H9 (cell line): ENCODE measurements at regions not wholly inside any gene's neighbourhood (a gene's known extent, or its start where the extent isn't known, plus 50 kb on each side); places are given as distances from the start of the nearest gene placed in this dataset.

Experiments
- DNase-seq: peaks from one replicate; pipeline ENCODE4 v3.0.0-alpha.2; 2017
- H2AFZ ChIP-seq: one replicate; pipeline ENCODE4 v1.6.1; 2013; ENCODE audit warnings: mild to moderate bottlenecking, low read length, control low read depth, moderate library complexity
- H2AK5ac ChIP-seq: 2 replicates; pipeline ENCODE4 v1.6.1; 2013; ENCODE audit warnings: low read length, control low read depth, mixed read lengths; ENCODE audit not compliant: insufficient read length
- H2BK120ac ChIP-seq: one replicate; pipeline ENCODE4 v1.6.1; 2013; ENCODE audit warnings: low read depth, mild to moderate bottlenecking, low read length, control low read depth, inconsistent platforms; ENCODE audit not compliant: poor library complexity, severe bottlenecking
- H2BK12ac ChIP-seq: 2 replicates; pipeline ENCODE4 v1.6.1; 2013; ENCODE audit warnings: low read length, control low read depth, mixed read lengths, low read depth; ENCODE audit not compliant: insufficient read length
- H2BK15ac ChIP-seq: 2 replicates; pipeline ENCODE4 v1.6.1; 2013; ENCODE audit warnings: low read depth, low read length, control low read depth
- H2BK20ac ChIP-seq: one replicate; pipeline ENCODE4 v1.6.1; 2013; ENCODE audit warnings: low read depth, mild to moderate bottlenecking, low read length, control low read depth, inconsistent platforms; ENCODE audit not compliant: poor library complexity, severe bottlenecking
- H2BK5ac ChIP-seq: 2 replicates; pipeline ENCODE4 v1.6.1; 2013; ENCODE audit warnings: low read length, control low read depth, mixed read lengths; ENCODE audit not compliant: insufficient read length
- H3K14ac ChIP-seq: 2 replicates; pipeline ENCODE4 v1.6.1; 2013; ENCODE audit warnings: low read length, control low read depth; ENCODE audit not compliant: insufficient read depth
- H3K18ac ChIP-seq: 2 replicates; pipeline ENCODE4 v1.6.1; 2013; ENCODE audit warnings: low read depth, mild to moderate bottlenecking, mixed read lengths, low read length, control low read depth; ENCODE audit not compliant: insufficient read length
- H3K23ac ChIP-seq: 2 replicates; pipeline ENCODE4 v1.6.1; 2013; ENCODE audit warnings: low read length, control low read depth, mixed read lengths, low read depth; ENCODE audit not compliant: insufficient read length
- H3K23me2 ChIP-seq: 2 replicates; pipeline ENCODE4 v1.6.1; 2013; ENCODE audit warnings: low read depth, mild to moderate bottlenecking, mixed read lengths, low read length, control low read depth; ENCODE audit not compliant: insufficient read length, poor library complexity, severe bottlenecking
- H3K27ac ChIP-seq: 2 replicates; pipeline ENCODE4 v1.5.1; 2013; ENCODE audit warnings: low read length, control low read depth, mixed read lengths, low read depth; ENCODE audit not compliant: insufficient read length
- H3K27me3 ChIP-seq: 2 replicates; pipeline ENCODE4 v1.6.1; 2013; ENCODE audit warnings: low read length, control low read depth, inconsistent platforms; ENCODE audit not compliant: insufficient read depth
- H3K4ac ChIP-seq: 2 replicates; pipeline ENCODE4 v1.6.1; 2013; ENCODE audit warnings: low read depth, mild to moderate bottlenecking, control low read depth, inconsistent platforms, low read length, moderate library complexity
- H3K4me1 ChIP-seq: 2 replicates; pipeline ENCODE4 v1.6.1; 2013; ENCODE audit warnings: low read length, control low read depth, inconsistent platforms; ENCODE audit not compliant: insufficient read depth
- H3K4me2 ChIP-seq: 2 replicates; pipeline ENCODE4 v1.6.1; 2013; ENCODE audit warnings: low read length, control low read depth, mixed read lengths; ENCODE audit not compliant: insufficient read length, insufficient read depth
- H3K56ac ChIP-seq: 2 replicates; pipeline ENCODE4 v1.6.1; 2013; ENCODE audit warnings: low read depth, mild to moderate bottlenecking, mixed read lengths, low read length, control low read depth; ENCODE audit not compliant: insufficient read length
- H3K79me1 ChIP-seq: 2 replicates; pipeline ENCODE4 v1.6.1; 2013; ENCODE audit warnings: low read depth, mild to moderate bottlenecking, moderate library complexity, low read length, control low read depth, inconsistent platforms; ENCODE audit not compliant: insufficient read depth, poor library complexity, severe bottlenecking
- H3K79me2 ChIP-seq: 2 replicates; pipeline ENCODE4 v1.6.1; 2013; ENCODE audit warnings: low read length, control low read depth, inconsistent platforms; ENCODE audit not compliant: insufficient read depth
- H3K9ac ChIP-seq: 2 replicates; pipeline ENCODE4 v1.6.1; 2013; ENCODE audit warnings: low read length, control low read depth, mixed read lengths; ENCODE audit not compliant: insufficient read length; ENCODE audit errors: extremely low read depth
- H3K9me3 ChIP-seq: one replicate; pipeline ENCODE4 v1.6.1; 2013; ENCODE audit warnings: low read depth, low read length, inconsistent platforms; ENCODE audit not compliant: control insufficient read depth
- H3T11ph ChIP-seq: one replicate; pipeline ENCODE4 v1.6.1; 2013; ENCODE audit warnings: mild to moderate bottlenecking, low read length, control low read depth, inconsistent platforms
- H4K20me1 ChIP-seq: one replicate; pipeline ENCODE4 v1.6.1; 2013; ENCODE audit not compliant: control insufficient read depth, insufficient read length, insufficient read depth
- H4K5ac ChIP-seq: 2 replicates; pipeline ENCODE4 v1.6.1; 2013; ENCODE audit warnings: low read depth, mild to moderate bottlenecking, mixed read lengths, low read length, control low read depth; ENCODE audit not compliant: insufficient read length
- H4K8ac ChIP-seq: replicated peaks from 2 replicates; pipeline ENCODE4 v1.6.1; 2013; ENCODE audit warnings: low read length, control low read depth, mixed read lengths, low read depth; ENCODE audit not compliant: insufficient read length
- H4K91ac ChIP-seq: 2 replicates; pipeline ENCODE4 v1.6.1; 2013; ENCODE audit warnings: low read depth, mild to moderate bottlenecking, moderate library complexity, mixed read lengths, low read length, control low read depth; ENCODE audit not compliant: insufficient read length
- H3K27ac Mint-ChIP-seq, 3 experiments: 2 replicates in 2 of 3; 3 replicates in 1 of 3; pipeline ENCODE4 v1.8.0; 2020 to 2021; ENCODE audit warnings: mixed read lengths in 3 of 3, mild to moderate bottlenecking in 1 of 3, moderate library complexity in 1 of 3
- H3K27me3 Mint-ChIP-seq: 2 replicates; pipeline ENCODE4 v1.8.0; 2021; ENCODE audit warnings: low read depth, mild to moderate bottlenecking, moderate library complexity, mixed read lengths
- H3K36me3 Mint-ChIP-seq, 3 experiments: 2 replicates in 2 of 3; 3 replicates in 1 of 3; pipeline ENCODE4 v1.8.0; 2020 to 2021; ENCODE audit warnings: low read depth in 3 of 3, mixed read lengths in 3 of 3; ENCODE audit not compliant: insufficient read depth in 1 of 3
- H3K4me1 Mint-ChIP-seq, 2 experiments: 2 replicates each; pipeline ENCODE4 v1.8.0; 2020; ENCODE audit warnings: mixed read lengths in 2 of 2
- H3K4me3 Mint-ChIP-seq, 2 experiments: 2 replicates in 1 of 2; 3 replicates in 1 of 2; pipeline ENCODE4 v1.8.0; 2020 to 2021; ENCODE audit warnings: mild to moderate bottlenecking in 2 of 2, mixed read lengths in 2 of 2, moderate library complexity in 1 of 2
- H3K9me3 Mint-ChIP-seq, 2 experiments: 2 replicates in 1 of 2; 3 replicates in 1 of 2; pipeline ENCODE4 v1.8.0; 2020; ENCODE audit warnings: mild to moderate bottlenecking in 2 of 2, mixed read lengths in 2 of 2, moderate library complexity in 1 of 2
- CTCF ChIP-seq: fragments of 200-600 bp; sonication (generic); conservative IDR thresholded peaks from 3 replicates; pipeline ENCODE4 v1.8.0; 2021; ENCODE audit warnings: antibody characterized with exemption, mild to moderate bottlenecking
- WGBS: extraction: QIAGEN DNeasy Blood & Tissue Kit; methylation state at CpG from one replicate; pipeline ENCODE4 v1.1.7; 2013; ENCODE audit warnings: missing lambda C conversion rate, low lambda C conversion rate, mixed read lengths; ENCODE audit not compliant: insufficient read length; ENCODE audit errors: extremely low coverage; 5-methylcytosine and 5-hydroxymethylcytosine counted together

- Histone ChIP-seq H2BK120ac (no peak overlapping the region), H2BK12ac (no peak overlapping the region), H3K23me2 (no peaks in the 10 kb centered on the region), H3K4ac (no peak overlapping the region), H2BK15ac (no peak overlapping the region), H3K9ac (no peak overlapping the region), H2BK5ac (no peak overlapping the region), H4K20me1 (no peaks in the 10 kb centered on the region), H2AFZ (no peak overlapping the region), H3K79me2 (no peaks in the 10 kb centered on the region), H4K91ac (no peak overlapping the region), H3K9me3 (no peaks in the 10 kb centered on the region), H2BK20ac (no peak overlapping the region), H3K23ac (no peak overlapping the region), H4K8ac (no peak overlapping the region), H3K27ac (no peak overlapping the region), H3K14ac (no peak overlapping the region), H2AK5ac (no peak overlapping the region), H3K79me1 (no peaks in the 10 kb centered on the region), H3K18ac (no peak overlapping the region), H3T11ph (no peak overlapping the region), H3K56ac (no peak overlapping the region), H3K27me3 (no peaks in the 10 kb centered on the region), H4K5ac (no peak overlapping the region), H3K4me1 (peaks cover 2% of the 10 kb centered on the region; the same call in 1 of the 2 replicates), H3K4me2 (no peak overlapping the region)
- DNase-seq, result no peak
- H3K4me1 Mint-ChIP-seq, result peaks cover 10 to 22% of the 10 kb centered on the region in 2 experiments
- no peak for TF ChIP-seq CTCF
- no peaks in the 10 kb centered on the region for H3K9me3 Mint-ChIP-seq
- WGBS, result no CpG with 5 or more reads among the region's 3 CpGs
- H3K36me3 Mint-ChIP-seq, result no peaks in the 10 kb centered on the region
- no peak overlapping the region for H3K27ac Mint-ChIP-seq
- no peaks in the 10 kb centered on the region for H3K27me3 Mint-ChIP-seq
- no peak overlapping the region for H3K4me3 Mint-ChIP-seq
These were observed 265.4 kb upstream of the LMCD1 start for GRCh38 chr3:8236264-8236663.
